ENCODE measurements at regions not wholly inside any gene's neighbourhood (a gene's known extent, or its start where the extent isn't known, plus 50 kb on each side); places are given as distances from the start of the nearest gene placed in this dataset.

GRCh38 chr12:87270919-87271318 lies 758.3 kb downstream of the C12orf50 start:
- no peak overlapping the region for H3K27ac ChIP-seq (ENCODE audit: low read depth, low read length)
- no peak overlapping the region for H3K4me3 ChIP-seq (ENCODE audit: low read depth, low read length)
- no peaks in the 10 kb centered on the region for H3K27me3 ChIP-seq (ENCODE audit: control insufficient read depth, insufficient read depth, low read length)
- H3K9ac ChIP-seq (ENCODE audit: low read length), result no peak overlapping the region
- no peaks in the 10 kb centered on the region for H3K9me3 ChIP-seq (ENCODE audit: control insufficient read depth, insufficient read depth, low read depth, low read length)
- no peaks in the 10 kb centered on the region for H3K36me3 ChIP-seq (ENCODE audit: control insufficient read depth, insufficient read depth, low read length)
- no peaks in the 10 kb centered on the region for H3K4me1 ChIP-seq (ENCODE audit: control insufficient read depth, insufficient read depth, low read length)

- H3K27me3 ChIP-seq (ENCODE audit: control insufficient read depth, insufficient read depth, low read length), result no peaks in the 10 kb centered on the region
- no peaks in the 10 kb centered on the region for H3K4me1 ChIP-seq (ENCODE audit: control insufficient read depth, insufficient read depth, low read length)
These were observed 762.9 kb downstream of the C12orf50 start for GRCh38 chr12:87266305-87266704.

GRCh38 chr12:87259391-87259790 lies 769.8 kb downstream of the C12orf50 start:
- H3K4me1 ChIP-seq (ENCODE audit: control insufficient read depth, insufficient read depth, low read length), result no peaks in the 10 kb centered on the region
- no peak overlapping the region for H3K27ac ChIP-seq (ENCODE audit: low read depth, low read length)
- no peak overlapping the region for H3K9ac ChIP-seq (ENCODE audit: low read length)
- no peaks in the 10 kb centered on the region for H3K36me3 ChIP-seq (ENCODE audit: control insufficient read depth, insufficient read depth, low read length)
- no peaks in the 10 kb centered on the region for H3K27me3 ChIP-seq (ENCODE audit: control insufficient read depth, insufficient read depth, low read length)
- no peak overlapping the region for H3K4me3 ChIP-seq (ENCODE audit: low read depth, low read length)
- H3K9me3 ChIP-seq (ENCODE audit: control insufficient read depth, insufficient read depth, low read depth, low read length), result no peaks in the 10 kb centered on the region

More at GRCh38 chr12:87266305-87266704, 762.9 kb downstream of the C12orf50 start:
- Histone ChIP-seq H3K36me3 (ENCODE audit: control insufficient read depth, insufficient read depth, low read length) (no peaks in the 10 kb centered on the region), H3K9me3 (ENCODE audit: control insufficient read depth, insufficient read depth, low read depth, low read length) (no peaks in the 10 kb centered on the region), H3K27ac (ENCODE audit: low read depth, low read length) (no peak overlapping the region), H3K9ac (ENCODE audit: low read length) (no peak overlapping the region), H3K4me3 (ENCODE audit: low read depth, low read length) (no peak overlapping the region)

GRCh38 chr12:87254381-87255030 lies 774.7 kb downstream of the C12orf50 start:
- no peak overlapping the region for H3K4me3 ChIP-seq (ENCODE audit: low read depth, low read length)
- no peaks in the 10 kb centered on the region for H3K4me1 ChIP-seq (ENCODE audit: control insufficient read depth, insufficient read depth, low read length)
- no peaks in the 10 kb centered on the region for H3K36me3 ChIP-seq (ENCODE audit: control insufficient read depth, insufficient read depth, low read length)
- peaks cover 8% of the 10 kb centered on the region; the same call in 1 of the 2 replicates for H3K9me3 ChIP-seq (ENCODE audit: control insufficient read depth, insufficient read depth, low read depth, low read length)
- H3K27ac ChIP-seq (ENCODE audit: low read depth, low read length), result no peak overlapping the region
- no peaks in the 10 kb centered on the region for H3K27me3 ChIP-seq (ENCODE audit: control insufficient read depth, insufficient read depth, low read length)
- no peak overlapping the region for H3K9ac ChIP-seq (ENCODE audit: low read length)

GRCh38 chr12:87253157-87253556 lies 776.0 kb downstream of the C12orf50 start:
- H3K27ac ChIP-seq (ENCODE audit: low read depth, low read length), result no peak overlapping the region

GRCh38 chr12:87246726-87247125 lies 782.5 kb downstream of the C12orf50 start:
- Histone ChIP-seq H3K4me3 (ENCODE audit: low read depth, low read length) (no peak overlapping the region), H3K27me3 (ENCODE audit: control insufficient read depth, insufficient read depth, low read length) (no peaks in the 10 kb centered on the region), H3K9me3 (ENCODE audit: control insufficient read depth, insufficient read depth, low read depth, low read length) (no peaks in the 10 kb centered on the region), H3K4me1 (ENCODE audit: control insufficient read depth, insufficient read depth, low read length) (no peaks in the 10 kb centered on the region), H3K9ac (ENCODE audit: low read length) (no peak overlapping the region), H3K36me3 (ENCODE audit: control insufficient read depth, insufficient read depth, low read length) (no peaks in the 10 kb centered on the region), H3K27ac (ENCODE audit: low read depth, low read length) (no peak overlapping the region)

More at GRCh38 chr12:87253157-87253556, 776.0 kb downstream of the C12orf50 start:
- Histone ChIP-seq H3K36me3 (ENCODE audit: control insufficient read depth, insufficient read depth, low read length) (no peaks in the 10 kb centered on the region), H3K4me3 (ENCODE audit: low read depth, low read length) (no peak overlapping the region), H3K9me3 (ENCODE audit: control insufficient read depth, insufficient read depth, low read depth, low read length) (peaks cover 8% of the 10 kb centered on the region; the same call in 1 of the 2 replicates), H3K9ac (ENCODE audit: low read length) (no peak overlapping the region), H3K4me1 (ENCODE audit: control insufficient read depth, insufficient read depth, low read length) (no peaks in the 10 kb centered on the region), H3K27me3 (ENCODE audit: control insufficient read depth, insufficient read depth, low read length) (no peaks in the 10 kb centered on the region)

GRCh38 chr12:87238466-87238865 lies 790.7 kb downstream of the C12orf50 start:
- Histone ChIP-seq H3K36me3 (ENCODE audit: control insufficient read depth, insufficient read depth, low read length) (no peaks in the 10 kb centered on the region), H3K9me3 (ENCODE audit: control insufficient read depth, insufficient read depth, low read depth, low read length) (peaks cover 6% of the 10 kb centered on the region; the same call in 1 of the 2 replicates), H3K27ac (ENCODE audit: low read depth, low read length) (no peak overlapping the region), H3K9ac (ENCODE audit: low read length) (no peak overlapping the region), H3K4me3 (ENCODE audit: low read depth, low read length) (no peak overlapping the region), H3K27me3 (ENCODE audit: control insufficient read depth, insufficient read depth, low read length) (no peaks in the 10 kb centered on the region), H3K4me1 (ENCODE audit: control insufficient read depth, insufficient read depth, low read length) (no peaks in the 10 kb centered on the region)

GRCh38 chr12:87234898-87235297 lies 794.3 kb downstream of the C12orf50 start:
- peaks cover 6% of the 10 kb centered on the region; the same call in 1 of the 2 replicates for H3K9me3 ChIP-seq (ENCODE audit: control insufficient read depth, insufficient read depth, low read depth, low read length)
- no peaks in the 10 kb centered on the region for H3K36me3 ChIP-seq (ENCODE audit: control insufficient read depth, insufficient read depth, low read length)
- no peak overlapping the region for H3K4me3 ChIP-seq (ENCODE audit: low read depth, low read length)
- peaks cover 3% of the 10 kb centered on the region; the same call in 1 of the 2 replicates for H3K4me1 ChIP-seq (ENCODE audit: control insufficient read depth, insufficient read depth, low read length)
- H3K27me3 ChIP-seq (ENCODE audit: control insufficient read depth, insufficient read depth, low read length), result no peaks in the 10 kb centered on the region
- H3K9ac ChIP-seq (ENCODE audit: low read length), result no peak overlapping the region
- H3K27ac ChIP-seq (ENCODE audit: low read depth, low read length), result no peak overlapping the region

- peaks cover 6% of the 10 kb centered on the region; the same call in 1 of the 2 replicates for H3K9me3 ChIP-seq (ENCODE audit: control insufficient read depth, insufficient read depth, low read depth, low read length)
- peaks cover 3% of the 10 kb centered on the region; the same call in 1 of the 2 replicates for H3K4me1 ChIP-seq (ENCODE audit: control insufficient read depth, insufficient read depth, low read length)
- no peaks in the 10 kb centered on the region for H3K27me3 ChIP-seq (ENCODE audit: control insufficient read depth, insufficient read depth, low read length)
- H3K27ac ChIP-seq (ENCODE audit: low read depth, low read length), result no peak overlapping the region
- H3K36me3 ChIP-seq (ENCODE audit: control insufficient read depth, insufficient read depth, low read length), result no peaks in the 10 kb centered on the region
- no peak overlapping the region for H3K9ac ChIP-seq (ENCODE audit: low read length)
- no peak overlapping the region for H3K4me3 ChIP-seq (ENCODE audit: low read depth, low read length)
These were observed 795.5 kb downstream of the C12orf50 start for GRCh38 chr12:87233671-87234070.

GRCh38 chr12:87231818-87232217 lies 797.4 kb downstream of the C12orf50 start:
- H3K4me1 ChIP-seq (ENCODE audit: control insufficient read depth, insufficient read depth, low read length), result peaks cover 3% of the 10 kb centered on the region; the same call in 1 of the 2 replicates
- H3K36me3 ChIP-seq (ENCODE audit: control insufficient read depth, insufficient read depth, low read length), result no peaks in the 10 kb centered on the region
- H3K4me3 ChIP-seq (ENCODE audit: low read depth, low read length), result no peak overlapping the region
- peaks cover 6% of the 10 kb centered on the region; the same call in 1 of the 2 replicates for H3K9me3 ChIP-seq (ENCODE audit: control insufficient read depth, insufficient read depth, low read depth, low read length)
- H3K9ac ChIP-seq (ENCODE audit: low read length), result no peak overlapping the region
- no peak overlapping the region for H3K27ac ChIP-seq (ENCODE audit: low read depth, low read length)
- H3K27me3 ChIP-seq (ENCODE audit: control insufficient read depth, insufficient read depth, low read length), result no peaks in the 10 kb centered on the region

GRCh38 chr12:87230441-87230840 lies 798.8 kb downstream of the C12orf50 start:
- H3K9me3 ChIP-seq (ENCODE audit: control insufficient read depth, insufficient read depth, low read depth, low read length), result peaks cover 1% of the 10 kb centered on the region; the same call in 1 of the 2 replicates
- H3K27me3 ChIP-seq (ENCODE audit: control insufficient read depth, insufficient read depth, low read length), result no peaks in the 10 kb centered on the region
- peaks cover 3% of the 10 kb centered on the region; the same call in 1 of the 2 replicates for H3K4me1 ChIP-seq (ENCODE audit: control insufficient read depth, insufficient read depth, low read length)
- no peak overlapping the region for H3K27ac ChIP-seq (ENCODE audit: low read depth, low read length)
- no peak overlapping the region for H3K9ac ChIP-seq (ENCODE audit: low read length)
- H3K4me3 ChIP-seq (ENCODE audit: low read depth, low read length), result no peak overlapping the region
- no peaks in the 10 kb centered on the region for H3K36me3 ChIP-seq (ENCODE audit: control insufficient read depth, insufficient read depth, low read length)

All from HUES6 (cell line).